ENCODE measurements at regions not wholly inside any gene's neighbourhood (a gene's known extent, or its start where the extent isn't known, plus 50 kb on each side); places are given as distances from the start of the nearest gene placed in this dataset.

DNA sequence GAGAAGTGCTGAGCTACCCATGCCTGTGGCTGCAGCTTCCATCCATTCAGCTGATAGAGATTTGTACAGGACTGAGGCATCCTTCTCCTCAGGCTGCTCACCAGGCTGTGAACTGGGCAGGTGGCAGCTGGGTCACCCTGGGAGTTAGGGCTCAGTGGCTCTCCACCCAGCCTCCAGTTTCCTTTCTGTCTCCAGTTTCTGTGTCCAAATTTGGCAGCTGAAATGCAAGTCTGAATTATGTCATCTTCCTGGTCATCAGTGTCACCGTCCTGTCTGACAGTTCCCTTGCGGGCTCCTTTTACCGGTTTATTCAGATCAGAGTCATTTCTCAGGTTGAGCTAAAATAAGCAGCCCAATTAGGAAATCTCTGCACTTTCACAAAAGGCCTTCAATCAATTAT is 93.3 kb downstream of the EDN1 start:
- DNase-seq (ENCODE audit: low spot score): no peak

DNA sequence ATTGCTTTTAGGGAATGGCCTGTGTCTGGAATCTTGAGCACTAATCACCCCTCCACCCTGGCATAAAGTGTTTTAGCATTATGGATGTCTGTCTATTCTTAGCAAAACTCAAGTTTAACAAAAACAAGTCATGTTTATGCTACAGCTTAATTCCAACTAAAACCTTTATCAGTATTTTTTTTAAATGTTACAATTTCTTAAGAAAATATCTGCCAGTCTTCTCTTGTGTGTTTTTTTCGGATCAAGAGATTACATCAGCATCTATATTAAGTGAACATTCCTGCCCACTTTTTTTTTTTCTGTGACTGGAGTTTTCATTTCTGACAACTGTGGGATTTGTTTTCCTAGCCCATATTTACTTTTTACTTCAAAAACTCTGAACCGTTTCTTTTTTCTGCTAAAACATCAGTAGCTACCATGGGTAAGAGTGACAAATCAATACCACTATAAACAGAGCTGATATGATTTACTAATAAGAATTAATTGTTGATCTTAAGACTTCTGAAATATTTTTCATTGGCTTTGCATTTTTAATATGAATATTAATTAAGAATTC is 94.3 kb downstream of the EDN1 start:
- DNase-seq (ENCODE audit: low spot score): no peak

DNA sequence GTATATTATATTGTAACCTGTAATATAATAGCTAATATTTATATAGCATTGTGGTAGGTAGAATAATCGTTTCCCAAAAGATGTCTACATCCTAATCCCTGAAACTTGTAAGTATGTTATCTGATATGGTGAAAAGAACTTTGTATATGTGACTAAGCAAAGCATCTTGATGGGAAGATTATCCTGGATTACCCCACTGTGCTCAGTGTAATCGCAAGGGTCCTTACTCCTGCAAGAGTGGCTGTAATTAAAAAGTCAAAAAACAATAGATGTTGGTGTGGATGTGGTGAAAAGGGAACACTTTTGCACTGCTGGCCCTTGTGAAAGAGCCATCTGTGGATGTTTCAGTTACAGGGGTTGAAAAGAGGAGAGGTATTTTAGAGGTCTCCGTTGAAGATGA is 95.2 kb downstream of the EDN1 start:
- DNase-seq (ENCODE audit: low spot score): no peak

DNA sequence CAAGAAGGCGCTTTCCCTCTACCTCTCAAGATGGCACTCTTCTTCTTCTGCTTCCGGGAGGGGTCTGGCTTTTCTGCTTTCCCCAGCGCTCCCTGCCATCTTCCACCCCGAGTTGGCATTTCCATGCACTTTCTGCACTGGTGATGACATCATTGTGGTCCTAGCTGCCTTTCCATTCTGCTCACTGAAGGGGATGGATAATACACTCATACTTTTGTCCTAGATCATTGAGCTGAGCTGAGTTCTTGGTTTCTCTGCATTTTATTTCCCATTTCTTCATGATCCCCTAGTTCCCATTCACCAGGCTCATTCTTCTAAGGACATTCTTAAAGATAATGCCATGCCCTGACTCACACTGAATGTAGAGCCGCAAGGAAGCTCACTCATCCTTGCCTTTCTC is 96.7 kb downstream of the EDN1 start:
- DNase-seq (ENCODE audit: low spot score): no peak

DNA sequence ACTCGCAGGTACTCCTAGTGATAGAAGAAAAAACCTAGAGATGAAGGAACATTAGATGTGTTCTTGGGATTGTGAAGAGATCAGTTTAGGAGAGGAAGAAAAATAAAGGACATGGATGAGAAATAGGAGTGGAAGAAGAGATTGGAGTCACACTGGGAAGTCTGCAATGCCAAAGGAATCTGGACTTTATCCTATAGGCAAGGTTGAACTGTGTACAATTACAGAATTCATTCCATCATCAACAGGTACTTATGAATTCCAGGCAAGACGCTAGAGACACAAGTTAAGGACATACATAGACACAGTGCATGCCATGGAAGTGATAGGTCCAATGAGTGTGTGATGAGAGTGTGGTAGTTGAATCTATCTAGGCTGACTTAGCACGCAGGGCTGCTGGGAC is 101.3 kb downstream of the EDN1 start:
- no peak for DNase-seq (ENCODE audit: low spot score)

DNA sequence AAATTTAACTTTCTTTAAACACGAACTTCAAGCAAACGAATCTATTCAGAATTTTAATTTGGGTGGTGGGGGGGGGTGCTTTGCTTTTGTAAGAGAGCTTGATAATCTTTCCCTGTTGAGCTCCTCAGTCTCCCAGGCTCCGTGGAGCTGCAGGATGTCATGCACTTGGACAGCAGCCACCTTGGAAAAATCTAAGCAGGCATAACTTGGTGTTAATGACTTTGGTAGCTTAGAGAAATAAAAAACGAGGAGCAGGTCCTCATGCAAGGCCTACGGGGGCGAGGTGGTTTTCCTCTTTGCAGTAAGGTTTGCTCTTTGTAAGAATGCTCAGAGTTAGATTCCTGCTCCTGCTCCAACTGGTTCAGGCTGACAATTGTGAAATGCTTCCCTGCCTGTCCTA is 102.3 kb downstream of the EDN1 start:
- DNase-seq (ENCODE audit: low spot score): no peak

DNA sequence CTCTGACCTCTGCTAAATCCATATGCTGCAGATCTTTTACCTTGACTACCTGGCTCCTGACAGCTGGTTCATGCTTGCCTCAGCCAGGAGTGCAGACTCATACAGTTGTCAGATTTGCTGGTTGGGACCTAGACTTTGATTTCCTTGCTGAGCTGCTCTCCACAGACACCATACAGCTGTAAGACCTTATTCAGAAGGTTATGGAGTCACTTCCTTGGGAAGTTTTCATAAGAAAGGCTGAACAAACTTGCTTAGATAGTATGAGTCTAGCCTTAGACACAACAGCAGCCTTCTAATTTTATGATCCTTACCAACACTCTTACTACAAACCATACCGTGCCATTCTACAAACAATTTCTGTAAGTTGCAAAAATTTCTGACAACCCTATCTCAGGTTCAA is 102.9 kb downstream of the EDN1 start:
- no peak for DNase-seq (ENCODE audit: low spot score)

DNA sequence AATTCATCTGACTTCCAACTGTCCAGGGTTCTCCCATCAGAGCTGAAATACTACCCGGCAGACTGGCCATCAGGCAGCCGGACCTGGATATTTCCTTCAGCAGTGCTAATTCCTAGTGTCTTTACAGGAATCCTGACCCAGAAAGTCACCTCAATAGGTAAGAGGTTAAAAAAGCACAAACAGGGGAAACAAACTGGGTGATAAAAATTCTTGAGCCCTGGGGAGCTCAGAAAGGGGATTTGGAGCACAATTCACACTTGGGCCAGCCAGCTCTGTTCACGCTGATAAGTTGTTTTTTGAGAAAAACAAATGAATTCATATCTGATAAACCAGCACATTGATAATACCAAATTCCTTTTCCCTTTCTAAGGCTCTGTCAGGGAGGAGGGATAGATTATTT is 104.0 kb downstream of the EDN1 start:
- no peak for DNase-seq (ENCODE audit: low spot score)

DNA sequence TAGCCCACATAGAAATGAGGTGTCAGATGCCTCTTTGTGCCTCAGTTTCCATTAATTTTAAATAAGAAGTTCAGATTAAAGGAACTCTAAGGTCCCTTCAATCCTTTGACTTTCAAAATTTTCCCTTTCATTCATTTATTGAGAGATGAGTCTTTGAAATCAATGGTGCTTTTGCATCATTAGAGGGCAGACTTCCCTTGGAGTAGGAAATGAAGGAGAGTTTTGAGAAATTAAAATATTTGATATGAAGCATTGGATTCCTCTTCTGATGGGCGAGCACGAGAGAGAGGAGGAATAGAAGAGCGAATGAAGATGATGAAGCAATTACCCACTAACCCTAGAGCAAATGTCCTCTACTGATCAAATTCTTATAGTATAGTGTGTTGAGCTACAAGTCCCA is 105.7 kb downstream of the EDN1 start:
- no peak for DNase-seq (ENCODE audit: low spot score)

DNA sequence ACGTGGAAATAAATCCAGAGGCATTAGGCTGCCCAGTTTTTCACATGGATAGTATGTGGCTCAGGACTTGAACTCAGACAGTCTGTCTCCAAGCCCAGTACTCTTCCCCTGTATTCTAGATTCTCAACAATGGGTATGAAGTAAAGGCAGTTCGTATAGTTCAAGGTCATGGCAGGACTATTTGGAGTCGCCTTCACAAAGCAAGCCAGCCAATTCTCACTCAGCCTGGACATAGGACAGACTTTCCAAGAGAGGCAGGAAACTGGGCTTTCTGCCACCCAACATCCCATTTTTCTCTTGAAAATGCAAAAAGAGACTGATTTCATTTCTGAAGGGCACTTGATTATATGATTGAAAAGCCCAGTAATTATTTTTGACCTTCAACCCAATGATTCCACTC is 111.0 kb downstream of the EDN1 start:
- DNase-seq (ENCODE audit: low spot score): no peak

DNA sequence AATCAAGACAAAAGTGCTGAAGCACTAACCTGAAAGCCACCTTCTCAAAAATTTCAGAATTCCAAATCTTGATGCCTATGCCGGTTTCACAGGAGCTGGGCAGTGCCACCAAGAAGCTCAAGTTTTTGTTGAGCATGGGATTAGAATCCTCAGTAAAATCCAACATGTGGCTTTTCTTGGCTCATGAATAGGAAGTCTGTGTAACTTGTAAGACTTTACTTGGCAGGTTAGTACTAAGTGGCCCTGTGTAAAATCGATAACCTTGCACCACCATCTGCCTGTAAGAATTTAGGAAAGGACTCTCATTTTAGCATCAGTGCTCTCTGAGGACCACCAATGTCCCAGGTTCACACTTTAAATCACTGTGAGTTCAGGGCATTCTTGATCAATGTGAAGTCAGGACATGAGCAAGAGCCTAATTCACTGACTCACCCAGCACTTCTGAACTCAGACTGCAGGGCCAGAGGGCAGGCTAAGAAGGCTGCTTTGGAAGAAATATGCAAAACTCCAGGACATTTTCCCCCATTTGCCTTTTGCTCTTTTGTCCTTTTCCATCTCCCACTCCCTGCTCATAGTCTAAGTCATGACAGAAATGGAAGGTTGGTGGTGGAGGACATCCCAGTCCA is 113.2 kb downstream of the EDN1 start:
- DNase-seq (ENCODE audit: low spot score): no peak

DNA sequence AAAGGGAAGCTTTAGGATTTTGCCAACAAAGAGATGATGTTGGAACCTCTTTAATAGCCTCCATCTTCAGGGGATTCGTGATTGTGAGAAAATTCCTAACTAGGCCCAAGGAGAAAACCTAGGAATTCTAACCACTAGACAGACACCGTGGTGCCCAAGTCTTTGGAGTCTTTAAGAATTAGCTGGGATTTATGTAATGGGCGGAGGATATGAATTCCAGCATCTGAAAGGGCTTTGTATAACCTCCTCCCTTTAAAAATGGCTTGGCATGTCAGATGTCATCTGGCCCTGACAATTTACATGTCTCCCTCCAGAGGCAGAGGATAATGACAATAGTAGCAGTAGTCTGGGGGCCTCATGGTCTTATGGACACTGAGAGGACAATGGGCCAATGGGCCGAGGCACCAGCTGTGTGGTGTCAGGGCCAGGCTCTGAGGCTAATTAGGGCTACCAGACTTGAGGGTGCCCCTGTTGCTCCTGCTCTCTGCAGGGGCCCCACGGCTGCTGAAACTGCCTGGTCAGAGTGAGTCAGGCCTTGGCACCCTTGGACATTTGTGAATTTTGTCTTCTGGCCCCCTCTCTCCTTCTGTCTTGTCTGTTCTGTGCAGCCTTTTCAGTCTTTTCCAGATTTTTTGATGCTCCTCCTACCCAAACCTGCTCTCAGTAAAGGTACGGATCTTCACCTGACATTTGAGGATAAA is 113.9 kb downstream of the EDN1 start:
- no peak for DNase-seq (ENCODE audit: low spot score)

DNA sequence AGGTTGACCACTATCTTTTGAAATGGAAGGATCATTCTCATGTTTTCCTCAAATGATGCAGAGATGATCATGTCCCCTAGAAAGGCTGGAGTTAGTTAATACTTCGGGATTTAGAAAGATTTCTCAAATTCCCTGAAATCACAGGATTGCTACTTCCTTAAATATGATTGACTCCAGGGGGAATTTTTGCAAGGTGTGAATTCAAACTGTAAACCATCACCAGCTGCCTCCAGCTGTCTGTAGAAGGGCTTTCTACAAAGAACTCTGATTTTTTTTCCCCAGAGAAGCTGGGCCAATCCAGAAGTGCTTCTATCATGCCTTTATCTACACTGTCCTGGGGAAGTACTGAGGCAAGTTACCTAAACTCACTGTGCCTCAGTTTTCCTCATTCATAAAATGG is 114.5 kb downstream of the EDN1 start:
- DNase-seq (ENCODE audit: low spot score): no peak

DNA sequence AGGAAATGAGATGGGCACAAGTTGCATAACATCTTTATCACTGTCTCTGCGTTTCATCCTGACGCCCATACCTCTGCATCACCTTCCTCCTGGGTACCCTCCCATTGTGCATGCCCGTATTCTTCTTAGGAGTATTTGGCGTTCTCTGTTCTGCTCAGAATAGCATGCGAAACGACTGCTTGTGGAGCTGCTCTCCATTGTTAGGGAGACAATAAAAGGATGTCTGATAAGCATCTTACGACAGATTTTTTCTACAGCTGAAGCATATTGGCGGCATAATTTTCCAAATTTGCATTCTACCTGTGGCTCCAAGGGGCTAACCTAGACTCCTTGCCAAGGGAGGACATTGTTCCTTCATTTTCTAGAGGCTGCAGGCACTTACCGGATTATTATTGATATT is 118.6 kb downstream of the EDN1 start:
- no peak for DNase-seq (ENCODE audit: low spot score)

DNA sequence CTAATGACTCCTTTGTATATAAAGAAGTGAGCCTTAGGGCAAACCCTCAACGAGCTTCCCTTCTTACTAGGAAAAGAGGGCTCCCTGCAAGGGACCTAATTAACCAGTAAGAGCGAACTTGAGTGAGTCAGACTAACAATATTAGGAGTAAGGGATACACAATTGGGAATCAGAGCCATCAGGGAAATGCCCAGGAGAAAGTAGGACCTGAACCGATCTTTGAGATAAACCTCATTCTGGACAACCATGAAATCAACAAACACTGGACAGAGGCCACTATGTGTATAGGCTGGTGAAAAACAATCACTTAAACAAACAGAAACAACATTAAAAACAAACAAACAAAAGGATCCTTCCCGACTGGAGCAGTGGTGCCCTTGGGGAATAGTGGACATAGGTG is 120.8 kb downstream of the EDN1 start:
- DNase-seq (ENCODE audit: low spot score): no peak

DNA sequence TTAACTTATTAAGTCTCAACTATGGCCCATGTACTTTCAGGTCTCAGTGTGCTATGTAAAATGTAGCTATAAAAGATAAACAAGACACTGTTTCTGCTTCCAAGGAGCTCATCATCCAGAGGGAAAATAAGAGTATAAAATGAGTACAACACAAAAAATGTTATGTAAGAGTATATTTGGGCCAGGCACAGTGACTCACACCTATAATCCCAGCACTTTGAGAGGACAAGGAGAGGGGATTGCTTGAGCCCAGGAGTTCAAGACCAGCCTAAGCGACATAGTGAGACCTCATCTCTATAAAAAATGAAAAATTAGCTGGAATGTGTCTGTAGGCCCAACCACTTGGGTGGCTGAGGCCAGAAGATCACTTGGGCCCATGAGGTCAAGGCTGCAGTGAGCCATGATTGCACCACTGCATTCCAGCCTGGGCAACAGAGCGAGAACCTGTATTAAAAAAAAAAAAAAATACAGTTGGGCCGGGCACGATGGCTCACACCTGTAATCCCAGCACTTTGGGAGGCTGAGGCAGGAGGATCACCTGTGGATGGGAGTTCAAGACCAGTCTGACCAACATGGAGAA is 124.0 kb downstream of the EDN1 start:
- DNase-seq (ENCODE audit: low spot score): no peak

DNA sequence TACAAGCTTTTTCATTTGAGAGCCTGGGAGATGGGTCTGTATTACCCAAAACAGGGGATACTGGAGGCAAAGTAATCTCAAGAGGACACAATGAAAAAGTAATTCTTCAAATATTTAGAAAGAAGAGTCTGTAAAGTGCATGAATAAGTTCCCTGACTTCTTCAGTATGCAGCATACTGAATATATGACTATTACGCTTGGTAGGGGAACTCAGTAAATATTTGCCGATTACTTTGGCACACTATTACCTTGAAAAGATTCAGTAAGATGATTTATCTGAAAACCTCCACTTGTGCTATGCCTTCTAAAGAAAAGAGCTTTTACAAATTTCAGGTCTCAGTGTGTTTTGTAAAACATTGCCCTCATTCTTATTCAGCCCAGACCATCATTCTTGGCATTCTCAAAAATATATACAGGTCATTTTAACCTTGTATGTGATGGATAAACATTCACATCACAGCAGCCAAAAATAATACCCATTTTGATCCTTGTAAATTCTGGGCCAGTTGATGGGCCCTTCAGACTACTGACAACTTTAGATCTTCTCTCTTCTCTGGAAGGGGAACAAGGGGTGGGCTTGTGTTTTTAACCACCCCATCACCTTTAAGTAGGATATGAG is 125.9 kb downstream of the EDN1 start:
- no peak for DNase-seq (ENCODE audit: low spot score)

DNA sequence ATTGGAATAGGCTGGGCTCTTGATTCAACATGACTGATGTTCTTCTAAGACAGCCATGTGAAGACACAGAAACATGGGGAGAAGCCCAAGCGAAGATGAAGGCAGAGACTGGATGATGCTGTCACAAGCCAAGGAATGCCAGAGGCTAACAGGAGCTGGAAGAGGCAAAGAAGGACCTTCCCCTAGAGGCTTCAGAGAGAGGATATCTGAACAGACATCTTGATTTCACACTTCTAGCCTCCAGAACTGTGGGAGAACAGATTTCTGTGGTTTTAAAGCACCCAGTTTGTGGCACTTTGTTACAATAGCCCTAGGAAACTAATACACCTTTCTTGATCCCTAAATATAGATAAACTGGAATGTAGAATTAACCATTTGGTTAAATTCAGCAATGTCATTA is 127.0 kb downstream of the EDN1 start:
- no peak for DNase-seq (ENCODE audit: low spot score)

DNA sequence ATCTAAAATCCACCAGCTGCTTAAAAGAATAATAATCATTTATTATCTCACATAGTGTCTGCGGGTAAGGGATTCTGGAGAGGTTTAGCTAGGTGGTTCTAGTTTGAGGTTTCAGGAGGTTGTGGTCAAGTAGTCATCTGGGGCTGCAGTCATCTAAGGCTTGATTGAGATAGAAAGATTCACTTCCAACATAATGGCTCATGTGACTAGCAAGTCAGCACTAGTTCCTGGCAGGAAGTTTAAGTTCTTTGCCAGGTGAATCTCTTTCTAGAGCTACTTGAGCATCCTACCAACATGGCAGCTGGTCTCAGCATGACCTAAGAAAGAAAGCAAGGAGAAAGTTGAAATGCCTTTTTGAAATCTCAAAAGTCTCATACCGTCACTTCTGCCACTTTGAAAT is 128.8 kb downstream of the EDN1 start:
- DNase-seq (ENCODE audit: low spot score): no peak

DNA sequence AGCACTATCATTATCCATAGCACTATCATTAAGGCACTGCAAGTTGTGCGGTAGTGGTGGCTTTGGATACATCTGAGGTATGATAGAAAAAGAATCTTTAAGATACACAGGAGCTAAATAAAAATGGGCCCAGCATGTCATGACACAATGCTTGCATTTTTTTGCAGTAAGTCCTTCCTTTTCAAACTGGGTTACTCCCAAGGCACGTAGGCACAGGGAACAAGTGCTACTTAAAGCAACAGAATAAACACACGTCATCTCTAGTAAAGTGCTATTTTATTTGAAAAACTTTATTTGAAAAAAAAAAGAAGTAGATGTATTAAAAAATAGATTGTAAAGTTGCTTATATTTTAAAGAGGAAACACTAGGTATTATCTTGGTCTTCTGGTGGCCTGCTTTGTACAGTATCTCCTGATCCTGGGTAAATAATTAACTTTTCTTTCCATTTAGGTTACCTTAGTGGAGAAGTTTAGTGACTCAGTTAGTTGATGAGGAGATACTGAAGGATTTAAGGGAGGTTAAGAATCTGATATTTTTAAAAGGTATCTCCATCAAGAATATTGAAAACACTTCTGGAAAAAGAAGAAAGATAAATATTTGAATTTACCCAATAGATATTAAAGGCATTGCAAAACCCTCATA is 129.6 kb downstream of the EDN1 start:
- DNase-seq (ENCODE audit: low spot score): no peak

DNA sequence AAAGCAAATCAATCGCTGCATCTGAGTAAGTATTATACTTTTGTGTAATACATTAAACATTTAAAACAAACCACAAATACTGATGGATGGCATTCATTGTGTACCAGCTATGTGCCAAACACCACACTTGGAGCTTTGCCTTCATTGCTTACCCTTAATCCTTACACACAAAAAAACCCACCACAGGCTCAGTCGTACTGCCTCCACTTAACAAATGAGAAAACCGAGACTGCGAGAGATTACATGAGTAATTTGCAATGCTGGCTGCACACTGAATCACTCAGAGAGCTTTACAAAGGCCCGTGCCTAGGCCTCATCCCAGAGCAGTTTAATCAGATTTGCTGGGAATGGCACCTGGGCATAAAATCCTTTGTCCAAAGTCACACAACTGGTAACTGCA is 130.5 kb downstream of the EDN1 start:
- no peak for DNase-seq (ENCODE audit: low spot score)

DNA sequence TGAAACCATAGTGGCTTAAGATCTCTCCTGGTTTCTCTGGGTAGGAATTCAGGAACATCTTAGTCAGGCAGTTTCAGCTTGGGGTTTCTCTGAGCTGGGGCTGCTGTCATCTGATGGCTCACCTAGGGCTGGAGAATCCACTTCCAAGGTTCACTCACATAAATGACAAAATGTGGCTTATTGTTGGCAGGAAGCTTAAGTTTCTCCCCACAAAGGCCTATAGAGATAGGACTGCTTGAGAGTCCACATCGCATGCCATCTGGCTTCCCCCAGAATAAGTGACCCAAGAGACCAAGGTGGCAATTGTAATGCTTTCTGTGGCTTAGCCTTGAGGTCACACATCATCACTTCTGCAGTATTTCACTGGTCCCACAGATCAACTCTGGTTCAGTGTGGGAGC is 131.4 kb downstream of the EDN1 start:
- no peak for DNase-seq (ENCODE audit: low spot score)

DNA sequence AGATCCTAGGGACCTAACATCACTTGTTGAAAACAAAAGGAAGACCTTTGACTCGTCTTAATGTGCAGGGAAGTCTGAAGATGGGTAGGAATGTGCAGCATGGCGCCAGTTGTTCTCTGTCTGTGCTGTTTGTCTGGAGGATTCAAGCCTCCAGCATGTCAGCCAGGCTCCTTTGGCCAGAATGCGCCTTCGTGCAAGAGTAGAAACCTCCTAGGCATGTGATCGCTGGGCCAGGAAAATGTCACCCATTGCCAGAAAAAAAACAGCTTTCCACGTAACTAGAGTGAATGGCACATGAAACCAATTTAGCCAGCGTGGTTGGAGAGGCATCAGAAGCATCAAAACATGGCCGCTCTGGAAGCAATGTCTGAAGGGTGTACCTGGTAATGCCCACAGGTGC is 132.7 kb downstream of the EDN1 start:
- no peak for DNase-seq (ENCODE audit: low spot score)

Measured in activated CD4-positive, alpha-beta T cell treated with anti-CD3 and anti-CD28 coated beads, Interleukin-2, Interleukin-4, amounts not matched to agents 100 ng/mL and 50 ng/mL, durations not matched to agents 16 hours and 8 hours (primary cell).